ENCODE measurements at regions not wholly inside any gene's neighbourhood (a gene's known extent, or its start where the extent isn't known, plus 50 kb on each side); places are given as distances from the start of the nearest gene placed in this dataset.
A peak's percentile ranks its signal among the peaks of the same experiment; 100 is the strongest.

- no peak for TF ChIP-seq CTCF (IDR thresholded peaks at IDR 0.05)
- no peaks in the 10 kb centered on the region for H3K9me3 Mint-ChIP-seq
- DNase-seq, result no peak
- H3K4me3 Mint-ChIP-seq, result no peak overlapping the region
- H3K27me3 Mint-ChIP-seq (ENCODE audit: insufficient read depth), result peaks cover 8% of the 10 kb centered on the region; the same call in 1 of the 2 replicates
- H3K27ac Mint-ChIP-seq, result no peak overlapping the region
- H3K4me1 Mint-ChIP-seq (ENCODE audit: low read depth), result no peaks in the 10 kb centered on the region
- H3K36me3 Mint-ChIP-seq (ENCODE audit: low read depth), result no peaks in the 10 kb centered on the region
These were observed 476.3 kb upstream of the CDH5 start for GRCh38 chr16:65890203-65890602.

- Mint-ChIP-seq H3K4me3 (no peak overlapping the region), H3K4me1 (ENCODE audit: low read depth) (peaks cover under 1% of the 10 kb centered on the region; the same call in 1 of the 2 replicates), H3K27ac (no peak overlapping the region), H3K36me3 (ENCODE audit: low read depth) (no peaks in the 10 kb centered on the region), H3K27me3 (ENCODE audit: insufficient read depth) (peaks cover 4% of the 10 kb centered on the region; the same call in 1 of the 2 replicates), H3K9me3 (no peaks in the 10 kb centered on the region)
- TF ChIP-seq CTCF (IDR thresholded peaks at IDR 0.05), result no peak
- DNase-seq, result no peak
These were observed 476.9 kb upstream of the CDH5 start for GRCh38 chr16:65889533-65889966.

GRCh38 chr16:65888201-65888600 lies 478.3 kb upstream of the CDH5 start:
- DNase-seq, result no peak
- Mint-ChIP-seq H3K4me1 (ENCODE audit: low read depth) (peaks cover 11% of the 10 kb centered on the region; the same call in 1 of the 2 replicates), H3K27me3 (ENCODE audit: insufficient read depth) (peaks cover 4% of the 10 kb centered on the region; the same call in 1 of the 2 replicates), H3K36me3 (ENCODE audit: low read depth) (no peaks in the 10 kb centered on the region), H3K9me3 (no peaks in the 10 kb centered on the region), H3K27ac (no peak overlapping the region), H3K4me3 (no peak overlapping the region)
- no peak for TF ChIP-seq CTCF (IDR thresholded peaks at IDR 0.05)

- no peak overlapping the region for H3K4me3 Mint-ChIP-seq
- peak; percentile 37 for DNase-seq
- H3K4me1 Mint-ChIP-seq (ENCODE audit: low read depth), result peaks cover 14% of the 10 kb centered on the region; the same call in 1 of the 2 replicates
These were observed 482.5 kb upstream of the CDH5 start for GRCh38 chr16:65884018-65884417.

GRCh38 chr16:65878347-65878746 lies 488.1 kb upstream of the CDH5 start:
- Mint-ChIP-seq H3K4me3 (no peak overlapping the region), H3K9me3 (no peaks in the 10 kb centered on the region), H3K4me1 (ENCODE audit: low read depth) (peaks cover 28% of the 10 kb centered on the region; the same call in 1 of the 2 replicates), H3K27ac (no peak overlapping the region), H3K36me3 (ENCODE audit: low read depth) (no peaks in the 10 kb centered on the region), H3K27me3 (ENCODE audit: insufficient read depth) (no peaks in the 10 kb centered on the region)
- no peak for TF ChIP-seq CTCF (IDR thresholded peaks at IDR 0.05)
- no peak for DNase-seq

More at GRCh38 chr16:65884018-65884417, 482.5 kb upstream of the CDH5 start:
- Mint-ChIP-seq H3K36me3 (ENCODE audit: low read depth) (no peaks in the 10 kb centered on the region), H3K27me3 (ENCODE audit: insufficient read depth) (no peaks in the 10 kb centered on the region), H3K27ac (peak overlapping the region; percentile 29; the same call in 1 of the 2 replicates), H3K9me3 (no peaks in the 10 kb centered on the region)
- no peak for TF ChIP-seq CTCF (IDR thresholded peaks at IDR 0.05)
